ENCODE measurements at regions not wholly inside any gene's neighbourhood (a gene's known extent, or its start where the extent isn't known, plus 50 kb on each side); places are given as distances from the start of the nearest gene placed in this dataset.

DNA sequence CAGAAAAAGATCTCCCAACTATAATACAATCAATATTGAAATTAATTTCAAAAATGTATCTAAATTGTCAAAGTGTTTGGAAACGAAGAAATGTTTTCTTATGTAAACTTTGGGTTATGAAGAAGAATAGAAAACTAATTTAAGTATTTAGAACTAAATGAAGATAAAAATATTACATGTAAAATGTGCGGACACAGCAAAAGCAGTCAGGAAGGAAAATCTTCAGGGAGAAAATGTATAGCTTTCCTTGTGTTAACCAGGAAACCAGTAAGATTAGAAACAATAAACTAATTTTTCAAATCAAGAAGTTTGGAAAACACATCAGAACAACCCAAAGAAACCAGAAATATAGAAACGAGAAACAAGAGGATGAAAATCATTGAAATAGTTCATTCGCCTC, 466.5 kb downstream of the BRD1 start:
- no peak for DNase-seq (ENCODE audit: low read depth, low spot score)
- no peaks in the 10 kb centered on the region for H3K9me3 Mint-ChIP-seq
- no peak overlapping the region for H3K4me3 Mint-ChIP-seq
- TF ChIP-seq, protein P1, sequence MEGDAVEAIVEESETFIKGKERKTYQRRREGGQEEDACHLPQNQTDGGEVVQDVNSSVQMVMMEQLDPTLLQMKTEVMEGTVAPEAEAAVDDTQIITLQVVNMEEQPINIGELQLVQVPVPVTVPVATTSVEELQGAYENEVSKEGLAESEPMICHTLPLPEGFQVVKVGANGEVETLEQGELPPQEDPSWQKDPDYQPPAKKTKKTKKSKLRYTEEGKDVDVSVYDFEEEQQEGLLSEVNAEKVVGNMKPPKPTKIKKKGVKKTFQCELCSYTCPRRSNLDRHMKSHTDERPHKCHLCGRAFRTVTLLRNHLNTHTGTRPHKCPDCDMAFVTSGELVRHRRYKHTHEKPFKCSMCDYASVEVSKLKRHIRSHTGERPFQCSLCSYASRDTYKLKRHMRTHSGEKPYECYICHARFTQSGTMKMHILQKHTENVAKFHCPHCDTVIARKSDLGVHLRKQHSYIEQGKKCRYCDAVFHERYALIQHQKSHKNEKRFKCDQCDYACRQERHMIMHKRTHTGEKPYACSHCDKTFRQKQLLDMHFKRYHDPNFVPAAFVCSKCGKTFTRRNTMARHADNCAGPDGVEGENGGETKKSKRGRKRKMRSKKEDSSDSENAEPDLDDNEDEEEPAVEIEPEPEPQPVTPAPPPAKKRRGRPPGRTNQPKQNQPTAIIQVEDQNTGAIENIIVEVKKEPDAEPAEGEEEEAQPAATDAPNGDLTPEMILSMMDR (conservative IDR thresholded peaks at IDR 0.05), result no peak
- no peaks in the 10 kb centered on the region for H3K36me3 Mint-ChIP-seq (ENCODE audit: low read depth)
- H3K27ac Mint-ChIP-seq (ENCODE audit: unreplicated experiment), result no peak overlapping the region
- H3K27me3 Mint-ChIP-seq (ENCODE audit: low read depth), result peaks cover 5% of the 10 kb centered on the region
- H3K4me1 Mint-ChIP-seq, result no peaks in the 10 kb centered on the region

DNA sequence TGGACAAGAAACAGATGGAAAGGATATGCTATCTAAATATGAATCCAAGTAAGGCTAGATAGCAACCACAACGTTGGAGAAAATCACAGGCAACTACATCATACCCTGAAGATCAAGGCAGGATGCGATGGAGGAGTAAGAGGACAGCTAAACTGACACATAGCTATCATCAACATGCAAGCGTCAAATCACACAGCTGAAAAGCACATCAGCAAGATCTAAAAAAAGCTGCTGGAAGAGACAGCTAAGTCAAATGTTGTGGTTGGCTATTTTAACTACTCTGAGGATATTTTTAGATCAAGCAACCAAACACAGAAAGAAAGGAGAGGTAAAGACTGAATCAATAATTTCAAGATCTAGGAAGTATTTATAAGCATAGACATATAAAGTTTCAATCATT, 466.9 kb downstream of the BRD1 start:
- no peaks in the 10 kb centered on the region for H3K9me3 Mint-ChIP-seq
- no peak overlapping the region for H3K27ac Mint-ChIP-seq (ENCODE audit: unreplicated experiment)
- DNase-seq (ENCODE audit: low read depth, low spot score), result no peak
- TF ChIP-seq, protein P1 (conservative IDR thresholded peaks at IDR 0.05), result no peak
- H3K4me3 Mint-ChIP-seq, result no peak overlapping the region
- no peaks in the 10 kb centered on the region for H3K4me1 Mint-ChIP-seq
- H3K27me3 Mint-ChIP-seq (ENCODE audit: low read depth), result peaks cover 4% of the 10 kb centered on the region
- H3K36me3 Mint-ChIP-seq (ENCODE audit: low read depth), result no peaks in the 10 kb centered on the region

DNA sequence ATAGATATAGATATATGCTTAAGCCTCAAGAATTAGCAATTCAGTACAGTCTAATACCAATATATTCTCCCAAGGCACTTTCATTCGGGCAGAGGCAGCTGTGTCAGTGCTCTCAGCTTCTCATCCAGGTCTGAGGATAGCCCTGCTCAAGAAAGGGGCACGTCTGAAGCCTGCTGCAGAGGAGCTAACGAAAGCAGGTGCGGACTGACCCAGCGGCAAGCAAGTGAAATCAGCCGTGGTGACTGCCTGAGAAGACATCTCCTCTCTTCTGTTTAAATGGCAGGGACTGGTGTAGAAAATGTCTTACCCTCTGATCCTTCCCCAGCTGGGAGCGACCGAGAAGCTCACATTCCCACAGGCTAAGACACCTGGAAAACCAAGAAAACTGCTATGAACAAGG, 468.6 kb downstream of the BRD1 start:
- TF ChIP-seq, protein P1 (conservative IDR thresholded peaks at IDR 0.05), result no peak
- no peaks in the 10 kb centered on the region for H3K36me3 Mint-ChIP-seq (ENCODE audit: low read depth)
- H3K27ac Mint-ChIP-seq (ENCODE audit: unreplicated experiment), result no peak overlapping the region
- no peaks in the 10 kb centered on the region for H3K9me3 Mint-ChIP-seq
- DNase-seq (ENCODE audit: low read depth, low spot score), result no peak
- peaks cover 5% of the 10 kb centered on the region for H3K27me3 Mint-ChIP-seq (ENCODE audit: low read depth)
- H3K4me1 Mint-ChIP-seq, result no peaks in the 10 kb centered on the region
- no peak overlapping the region for H3K4me3 Mint-ChIP-seq

DNA sequence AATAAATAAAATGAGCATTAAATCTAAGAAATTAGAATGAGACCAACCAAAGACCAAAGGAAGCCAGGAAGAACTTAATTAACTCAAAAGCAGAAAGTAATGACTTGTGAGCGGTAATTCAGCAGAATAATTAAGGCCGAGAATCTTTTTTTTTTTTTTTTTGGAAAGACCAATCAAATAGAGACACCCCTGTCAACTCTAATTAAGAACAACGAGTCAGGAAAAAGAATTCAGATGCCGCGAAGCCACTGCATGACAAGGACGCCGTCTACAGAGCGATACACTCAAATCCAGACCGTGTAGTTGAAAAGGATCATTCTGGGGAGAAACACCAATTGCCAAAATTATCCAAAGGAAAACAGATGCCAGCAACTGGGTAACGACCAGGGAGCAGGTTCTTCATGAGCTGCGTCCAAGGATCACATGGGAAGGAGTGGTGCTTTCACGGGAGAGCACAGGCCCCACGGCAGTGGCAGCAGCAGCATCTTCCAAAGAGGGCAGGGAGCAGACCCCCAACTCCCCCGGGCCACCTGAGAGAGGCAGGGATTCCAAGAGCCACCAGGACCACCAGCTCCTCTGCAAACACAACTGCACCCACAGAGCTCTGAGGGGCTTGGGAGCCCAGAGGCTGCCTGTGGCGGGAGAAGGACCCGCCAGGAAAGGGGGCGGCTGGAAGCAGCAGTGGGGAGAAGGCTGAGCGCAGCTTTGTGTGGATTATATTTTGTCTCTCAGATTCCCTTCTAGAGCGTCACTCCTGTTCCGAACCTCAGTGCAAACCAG, 469.8 kb downstream of the BRD1 start:
- TF ChIP-seq, protein P1 (conservative IDR thresholded peaks at IDR 0.05), result no peak
- Mint-ChIP-seq H3K4me3 (no peak overlapping the region), H3K27ac (ENCODE audit: unreplicated experiment) (no peak overlapping the region), H3K4me1 (no peaks in the 10 kb centered on the region), H3K36me3 (ENCODE audit: low read depth) (no peaks in the 10 kb centered on the region), H3K27me3 (ENCODE audit: low read depth) (peaks cover 5% of the 10 kb centered on the region), H3K9me3 (no peaks in the 10 kb centered on the region)
- no peak for DNase-seq (ENCODE audit: low read depth, low spot score)

DNA sequence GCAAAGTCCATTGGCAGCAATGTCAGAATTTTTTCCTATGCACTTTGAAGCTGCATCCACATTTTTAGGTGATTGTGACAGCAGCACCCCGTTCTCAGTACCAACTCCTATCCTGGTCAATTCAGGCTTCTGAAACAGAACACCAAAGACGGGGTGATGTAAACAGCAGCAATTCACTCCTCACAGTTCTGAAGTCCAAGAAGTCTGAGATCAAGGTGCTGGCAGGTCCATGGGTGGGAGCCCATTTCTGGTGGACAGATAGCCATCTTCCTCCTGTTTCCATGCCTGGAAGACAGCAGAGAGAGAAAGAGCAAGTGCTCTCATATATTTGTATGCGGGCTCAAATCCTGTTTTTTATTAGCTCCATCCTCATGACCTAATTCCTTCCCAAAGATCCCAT, 471.2 kb downstream of the BRD1 start:
- TF ChIP-seq, protein P1 (conservative IDR thresholded peaks at IDR 0.05), result no peak
- no peak for DNase-seq (ENCODE audit: low read depth, low spot score)
- no peaks in the 10 kb centered on the region for H3K36me3 Mint-ChIP-seq (ENCODE audit: low read depth)

More for the DNA sequence above, 471.2 kb downstream of the BRD1 start:
- Mint-ChIP-seq H3K27ac (ENCODE audit: unreplicated experiment) (no peak overlapping the region), H3K9me3 (no peaks in the 10 kb centered on the region), H3K4me3 (no peak overlapping the region), H3K4me1 (no peaks in the 10 kb centered on the region), H3K27me3 (ENCODE audit: low read depth) (peaks cover 3% of the 10 kb centered on the region)

All from neural crest cell (in vitro differentiated cells).